Mucosa of rectum (tissue), 2 donors: ENCODE measurements at regions not wholly inside any gene's neighbourhood (a gene's known extent, or its start where the extent isn't known, plus 50 kb on each side); places are given as distances from the start of the nearest gene placed in this dataset.

Source experiments
- H3K27ac ChIP-seq, 2 donors: one replicate each; pipeline ENCODE4 v1.7.0; 2013; ENCODE audit warnings: inconsistent platforms in 2 of 2, low read depth in 2 of 2, low read length in 2 of 2
- H3K27me3 ChIP-seq, 2 donors: one replicate each; pipeline ENCODE4 v1.7.0; 2013; ENCODE audit warnings: low read length in 2 of 2; ENCODE audit not compliant: control insufficient read depth in 2 of 2, insufficient read depth in 2 of 2
- H3K36me3 ChIP-seq, 2 donors: one replicate each; pipeline ENCODE4 v1.7.0; 2013; ENCODE audit warnings: low read length in 2 of 2; ENCODE audit not compliant: control insufficient read depth in 2 of 2, insufficient read depth in 2 of 2
- H3K4me1 ChIP-seq, 2 donors: one replicate each; pipeline ENCODE4 v1.7.0; 2013; ENCODE audit warnings: low read length in 2 of 2, mild to moderate bottlenecking in 1 of 2; ENCODE audit not compliant: control insufficient read depth in 2 of 2, insufficient read depth in 2 of 2
- H3K4me3 ChIP-seq, 2 donors: one replicate each; pipeline ENCODE4 v1.7.0; 2013; ENCODE audit warnings: low read length in 2 of 2
- H3K9ac ChIP-seq, 2 donors: one replicate each; pipeline ENCODE4 v1.7.0; 2013; ENCODE audit warnings: low read length in 2 of 2, low read depth in 1 of 2, mild to moderate bottlenecking in 1 of 2
- H3K9me3 ChIP-seq, 2 donors: one replicate each; pipeline ENCODE4 v1.7.0; 2013; ENCODE audit warnings: low read length in 2 of 2; ENCODE audit not compliant: control insufficient read depth in 2 of 2
- donor health status: healthy.
- donor health status: Normal muscosa, but diverticular disease.

- H3K9me3 ChIP-seq = no peaks in the 10 kb centered on the region
- no peaks in the 10 kb centered on the region for H3K4me1 ChIP-seq
- H3K36me3 ChIP-seq = no peaks in the 10 kb centered on the region
- no peaks in the 10 kb centered on the region for H3K27me3 ChIP-seq
- H3K27ac ChIP-seq = no peak overlapping the region
- H3K4me3 ChIP-seq = no peak overlapping the region
- no peak overlapping the region for H3K9ac ChIP-seq
These were observed 295.3 kb downstream of the MZT1 start for GRCh38 chr13:72431981-72432682.

GRCh38 chr13:72430923-72431322 lies 296.5 kb downstream of the MZT1 start:
- Histone ChIP-seq H3K9ac (no peak overlapping the region), H3K4me1 (no peaks in the 10 kb centered on the region)

GRCh38 chr13:72427757-72428528 lies 299.5 kb downstream of the MZT1 start:
- Histone ChIP-seq H3K27ac (no peak overlapping the region), H3K9me3 (no peaks in the 10 kb centered on the region), H3K4me1 (no peaks in the 10 kb centered on the region), H3K9ac (no peak overlapping the region), H3K27me3 (no peaks in the 10 kb centered on the region), H3K36me3 (no peaks in the 10 kb centered on the region), H3K4me3 (no peak overlapping the region)

More at GRCh38 chr13:72430923-72431322, 296.5 kb downstream of the MZT1 start:
- Histone ChIP-seq H3K36me3 (no peaks in the 10 kb centered on the region), H3K9me3 (no peaks in the 10 kb centered on the region), H3K27ac (no peak overlapping the region), H3K27me3 (no peaks in the 10 kb centered on the region), H3K4me3 (no peak overlapping the region)

GRCh38 chr13:72424059-72424458 lies 303.4 kb downstream of the MZT1 start:
- H3K36me3 ChIP-seq = no peaks in the 10 kb centered on the region
- H3K27ac ChIP-seq = no peak overlapping the region
- no peak overlapping the region for H3K4me3 ChIP-seq
- no peaks in the 10 kb centered on the region for H3K27me3 ChIP-seq
- no peaks in the 10 kb centered on the region for H3K4me1 ChIP-seq
- no peak overlapping the region for H3K9ac ChIP-seq
- no peaks in the 10 kb centered on the region for H3K9me3 ChIP-seq

GRCh38 chr13:72415817-72416216 lies 311.6 kb downstream of the MZT1 start:
- H3K27ac ChIP-seq = no peak overlapping the region
- no peaks in the 10 kb centered on the region for H3K36me3 ChIP-seq
- H3K9me3 ChIP-seq = no peaks in the 10 kb centered on the region
- H3K4me1 ChIP-seq = no peaks in the 10 kb centered on the region
- no peaks in the 10 kb centered on the region for H3K27me3 ChIP-seq
- no peak overlapping the region for H3K4me3 ChIP-seq
- H3K9ac ChIP-seq = no peak overlapping the region

- Histone ChIP-seq H3K9me3 (no peaks in the 10 kb centered on the region), H3K4me3 (no peak overlapping the region), H3K4me1 (no peaks in the 10 kb centered on the region), H3K27ac (no peak overlapping the region), H3K9ac (no peak overlapping the region), H3K27me3 (no peaks in the 10 kb centered on the region), H3K36me3 (no peaks in the 10 kb centered on the region)
These were observed 314.9 kb downstream of the MZT1 start for GRCh38 chr13:72412481-72412880.

GRCh38 chr13:72405441-72405840 lies 322.0 kb downstream of the MZT1 start:
- Histone ChIP-seq H3K4me1 (no peaks in the 10 kb centered on the region), H3K4me3 (no peak overlapping the region), H3K9me3 (no peaks in the 10 kb centered on the region), H3K27ac (no peak overlapping the region), H3K9ac (no peak overlapping the region), H3K27me3 (no peaks in the 10 kb centered on the region), H3K36me3 (no peaks in the 10 kb centered on the region)

GRCh38 chr13:72403396-72404010 lies 323.9 kb downstream of the MZT1 start:
- Histone ChIP-seq H3K4me3 (no peak overlapping the region), H3K27ac (no peak overlapping the region), H3K27me3 (no peaks in the 10 kb centered on the region), H3K36me3 (no peaks in the 10 kb centered on the region), H3K9me3 (no peaks in the 10 kb centered on the region), H3K4me1 (no peaks in the 10 kb centered on the region), H3K9ac (no peak overlapping the region)

- no peak overlapping the region for H3K4me3 ChIP-seq
- H3K4me1 ChIP-seq = no peaks in the 10 kb centered on the region
- H3K36me3 ChIP-seq = no peaks in the 10 kb centered on the region
- no peak overlapping the region for H3K9ac ChIP-seq
- no peak overlapping the region for H3K27ac ChIP-seq
- no peaks in the 10 kb centered on the region for H3K9me3 ChIP-seq
- no peaks in the 10 kb centered on the region for H3K27me3 ChIP-seq
These were observed 326.6 kb downstream of the MZT1 start for GRCh38 chr13:72400856-72401255.

GRCh38 chr13:72399351-72399750 lies 328.1 kb downstream of the MZT1 start:
- no peak overlapping the region for H3K9ac ChIP-seq
- no peaks in the 10 kb centered on the region for H3K9me3 ChIP-seq
- no peaks in the 10 kb centered on the region for H3K27me3 ChIP-seq
- H3K4me3 ChIP-seq = no peak overlapping the region
- no peaks in the 10 kb centered on the region for H3K36me3 ChIP-seq
- no peak overlapping the region for H3K27ac ChIP-seq
- H3K4me1 ChIP-seq = no peaks in the 10 kb centered on the region
